OCI-LY1 (cell line): ENCODE measurements at regions not wholly inside any gene's neighbourhood (a gene's known extent, or its start where the extent isn't known, plus 50 kb on each side); places are given as distances from the start of the nearest gene placed in this dataset.

Experiments
- H2AFZ ChIP-seq: fragments of 200-600 bp; sonication (generic), shearing (Covaris generic); 2 replicates; pipeline ENCODE4 v1.6.0; 2014; ENCODE audit warnings: antibody characterized with exemption, mild to moderate bottlenecking, low read length
- H3F3A ChIP-seq: fragments of 200-600 bp; sonication (generic), shearing (Covaris generic); 2 replicates; pipeline ENCODE4 v1.6.0; 2014; ENCODE audit warnings: mild to moderate bottlenecking, antibody characterized with exemption, low read length, moderate library complexity; ENCODE audit not compliant: insufficient read depth
- H3K27ac ChIP-seq: fragments of 200-600 bp; sonication (generic); 2 replicates; pipeline ENCODE4 v1.5.1; 2014; ENCODE audit warnings: low read length, mixed run types, mild to moderate bottlenecking, low read depth; ENCODE audit not compliant: poor library complexity, severe bottlenecking
- H3K27me3 ChIP-seq: fragments of 200-600 bp; sonication (generic); 2 replicates; pipeline ENCODE4 v1.6.0; 2014; ENCODE audit warnings: antibody characterized with exemption, mild to moderate bottlenecking, low read length, moderate library complexity; ENCODE audit not compliant: insufficient read depth
- H3K36me3 ChIP-seq: fragments of 200-600 bp; sonication (generic); 2 replicates; pipeline ENCODE4 v1.6.1; 2014; ENCODE audit warnings: mild to moderate bottlenecking, antibody characterized with exemption, low read length, moderate library complexity, mixed read lengths; ENCODE audit not compliant: insufficient read depth
- H3K4me1 ChIP-seq: fragments of 200-600 bp; sonication (generic); 2 replicates; pipeline ENCODE4 v1.5.1; 2014; ENCODE audit warnings: mild to moderate bottlenecking, low read length, moderate library complexity; ENCODE audit not compliant: insufficient read depth, severe bottlenecking
- H3K4me2 ChIP-seq: fragments of 200-600 bp; sonication (generic), shearing (Covaris generic); 2 replicates; pipeline ENCODE4 v1.6.1; 2014; ENCODE audit warnings: low read length
- H3K4me3 ChIP-seq: fragments of 200-600 bp; sonication (generic); 2 replicates; pipeline ENCODE4 v1.5.1; 2014; ENCODE audit warnings: low read length, low read depth, mild to moderate bottlenecking, mixed read lengths; ENCODE audit not compliant: poor library complexity, severe bottlenecking
- H3K79me2 ChIP-seq: fragments of 200-600 bp; shearing (Covaris generic); 2 replicates; pipeline ENCODE4 v1.6.1; 2016; ENCODE audit warnings: mixed run types, low read length, mixed read lengths; ENCODE audit not compliant: insufficient read depth
- H3K9ac ChIP-seq: fragments of 200-600 bp; sonication (generic), shearing (Covaris generic); 2 replicates; pipeline ENCODE4 v1.6.1; 2014; ENCODE audit warnings: mild to moderate bottlenecking, low read length, mixed read lengths
- H3K9me2 ChIP-seq: fragments of 200-600 bp; sonication (generic), shearing (Covaris generic); 2 replicates; pipeline ENCODE4 v1.6.1; 2014; ENCODE audit warnings: low read depth, mild to moderate bottlenecking, low read length, mixed read lengths
- H3K9me3 ChIP-seq: fragments of 200-600 bp; shearing (Covaris generic); 2 replicates; pipeline ENCODE4 v1.6.1; 2014; ENCODE audit warnings: low read length, mixed read lengths
- H4K20me1 ChIP-seq: fragments of 200-600 bp; sonication (generic), shearing (Covaris generic); 2 replicates; pipeline ENCODE4 v1.6.0; 2016; ENCODE audit warnings: mild to moderate bottlenecking, low read length; ENCODE audit not compliant: insufficient read depth
- EZH2 ChIP-seq: fragments of 200-600 bp; sonication (generic), shearing (Covaris generic); IDR thresholded peaks from 2 replicates; pipeline ENCODE4 v1.8.0; 2017; ENCODE audit warnings: borderline replicate concordance, mixed run types, mild to moderate bottlenecking, antibody characterized with exemption, low read length, moderate library complexity, mixed read lengths
- TF ChIP-seq, protein P1 (sequence below): fragments of 200-600 bp; sonication (generic), shearing (Covaris generic); IDR thresholded peaks from 2 replicates; pipeline ENCODE4 v1.5.1; 2017; ENCODE audit warnings: mild to moderate bottlenecking, antibody characterized with exemption, low read length, moderate library complexity, mixed read lengths

DNA sequence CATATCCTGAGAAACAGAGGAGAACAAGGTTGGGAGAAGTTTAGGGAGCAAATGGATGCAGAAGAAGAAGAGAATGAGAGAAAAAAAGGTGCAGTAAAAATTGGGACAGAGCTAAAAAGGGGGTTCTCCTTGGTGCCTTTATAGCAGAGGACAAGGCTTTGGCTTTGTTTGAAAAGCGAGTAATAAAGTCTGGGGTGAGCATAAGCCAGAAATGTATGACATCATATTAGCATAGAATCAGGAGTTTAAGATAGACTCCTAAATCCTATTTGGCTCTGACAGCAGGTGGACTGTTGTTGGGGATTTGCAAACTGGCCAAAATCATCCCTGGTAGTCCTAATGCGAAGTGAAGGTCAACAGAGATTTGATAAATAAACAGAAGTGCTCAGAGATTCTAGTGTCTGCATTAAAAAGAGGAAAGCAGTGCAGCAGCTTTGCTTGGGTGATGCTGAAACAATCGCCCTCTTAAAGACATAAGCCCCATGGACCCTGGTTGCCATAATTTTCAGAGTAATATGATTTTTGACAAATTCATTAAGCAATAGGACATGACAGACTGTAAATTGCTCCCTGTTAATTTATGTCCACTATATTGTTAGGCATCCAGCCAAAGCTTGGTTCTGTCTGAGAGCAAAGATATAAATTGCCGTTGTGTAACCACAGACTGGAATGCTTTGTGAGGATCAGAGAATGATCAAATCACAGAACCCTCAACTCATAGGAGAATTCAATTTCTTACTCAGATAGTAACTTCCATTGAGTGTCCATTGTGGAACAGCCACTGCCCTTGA, 385.0 kb upstream of the NFIA start:
- Histone ChIP-seq H3K9me2 (no peaks in the 10 kb centered on the region), H3K9me3 (no peaks in the 10 kb centered on the region), H3K4me2 (no peak overlapping the region), H2AFZ (no peak overlapping the region), H4K20me1 (no peaks in the 10 kb centered on the region), H3K4me3 (no peak overlapping the region), H3K79me2 (no peaks in the 10 kb centered on the region), H3K4me1 (no peaks in the 10 kb centered on the region), H3F3A (no peaks in the 10 kb centered on the region), H3K36me3 (no peaks in the 10 kb centered on the region), H3K27me3 (no peaks in the 10 kb centered on the region), H3K27ac (no peak overlapping the region), H3K9ac (no peak overlapping the region)
- TF ChIP-seq EZH2 = no peak
- TF ChIP-seq, protein P1, sequence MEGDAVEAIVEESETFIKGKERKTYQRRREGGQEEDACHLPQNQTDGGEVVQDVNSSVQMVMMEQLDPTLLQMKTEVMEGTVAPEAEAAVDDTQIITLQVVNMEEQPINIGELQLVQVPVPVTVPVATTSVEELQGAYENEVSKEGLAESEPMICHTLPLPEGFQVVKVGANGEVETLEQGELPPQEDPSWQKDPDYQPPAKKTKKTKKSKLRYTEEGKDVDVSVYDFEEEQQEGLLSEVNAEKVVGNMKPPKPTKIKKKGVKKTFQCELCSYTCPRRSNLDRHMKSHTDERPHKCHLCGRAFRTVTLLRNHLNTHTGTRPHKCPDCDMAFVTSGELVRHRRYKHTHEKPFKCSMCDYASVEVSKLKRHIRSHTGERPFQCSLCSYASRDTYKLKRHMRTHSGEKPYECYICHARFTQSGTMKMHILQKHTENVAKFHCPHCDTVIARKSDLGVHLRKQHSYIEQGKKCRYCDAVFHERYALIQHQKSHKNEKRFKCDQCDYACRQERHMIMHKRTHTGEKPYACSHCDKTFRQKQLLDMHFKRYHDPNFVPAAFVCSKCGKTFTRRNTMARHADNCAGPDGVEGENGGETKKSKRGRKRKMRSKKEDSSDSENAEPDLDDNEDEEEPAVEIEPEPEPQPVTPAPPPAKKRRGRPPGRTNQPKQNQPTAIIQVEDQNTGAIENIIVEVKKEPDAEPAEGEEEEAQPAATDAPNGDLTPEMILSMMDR = no peak

DNA sequence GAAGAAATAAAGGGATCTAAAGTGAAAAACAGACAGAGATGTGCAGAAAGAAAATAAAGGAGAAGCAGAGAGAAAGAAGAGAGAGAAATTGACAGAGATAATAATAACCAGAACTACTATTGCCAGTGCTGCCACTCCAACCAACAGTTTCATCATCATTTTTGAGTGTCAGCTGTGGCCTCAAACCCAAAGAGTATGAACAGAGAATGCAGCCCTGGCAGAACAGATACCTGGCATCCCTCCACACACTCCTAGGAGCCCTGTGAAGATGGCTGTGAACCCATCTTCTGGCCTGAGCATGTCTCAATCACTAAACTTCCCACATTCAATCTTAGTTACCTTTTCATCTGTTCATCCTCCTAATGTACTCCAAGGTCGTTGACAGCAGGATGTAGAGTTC, 385.8 kb upstream of the NFIA start:
- Histone ChIP-seq H3K9me3 (no peaks in the 10 kb centered on the region), H3K4me3 (no peak overlapping the region), H3K9ac (no peak overlapping the region), H3F3A (no peaks in the 10 kb centered on the region), H3K4me1 (no peaks in the 10 kb centered on the region), H3K36me3 (no peaks in the 10 kb centered on the region), H3K79me2 (no peaks in the 10 kb centered on the region), H2AFZ (no peak overlapping the region), H3K27ac (no peak overlapping the region), H4K20me1 (no peaks in the 10 kb centered on the region), H3K27me3 (no peaks in the 10 kb centered on the region), H3K9me2 (no peaks in the 10 kb centered on the region), H3K4me2 (no peak overlapping the region)
- no peak for TF ChIP-seq EZH2
- TF ChIP-seq, protein P1 = no peak

DNA sequence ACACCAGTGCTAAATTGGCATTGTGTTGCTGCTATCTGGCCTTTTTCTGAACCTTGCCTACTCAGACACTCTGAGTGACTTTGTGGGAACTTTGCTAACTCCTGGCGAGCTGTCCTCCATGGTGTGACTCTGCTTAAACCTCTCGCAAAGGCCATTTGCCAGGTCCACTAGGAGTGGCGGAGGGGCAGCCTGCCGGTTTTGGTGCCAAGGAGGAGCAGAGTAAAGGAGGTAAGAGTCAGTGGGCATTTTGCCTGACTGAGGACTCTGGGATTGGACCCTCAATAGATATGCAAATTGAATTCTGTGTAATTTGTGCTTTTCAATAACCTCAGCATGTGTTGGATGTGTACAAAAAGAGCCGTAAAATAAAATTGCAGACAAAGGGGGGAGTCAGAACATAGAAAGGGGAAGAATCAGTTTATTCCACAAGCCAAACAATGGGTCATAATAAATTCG, 386.6 kb upstream of the NFIA start:
- H3K9ac ChIP-seq = no peak overlapping the region
- H3F3A ChIP-seq = no peaks in the 10 kb centered on the region
- H3K27ac ChIP-seq = no peak overlapping the region
- no peaks in the 10 kb centered on the region for H4K20me1 ChIP-seq
- no peaks in the 10 kb centered on the region for H3K9me3 ChIP-seq
- no peaks in the 10 kb centered on the region for H3K9me2 ChIP-seq
- no peaks in the 10 kb centered on the region for H3K79me2 ChIP-seq
- no peak overlapping the region for H3K4me3 ChIP-seq
- TF ChIP-seq EZH2 = no peak
- TF ChIP-seq, protein P1 = no peak
- H3K4me1 ChIP-seq = no peaks in the 10 kb centered on the region
- no peak overlapping the region for H3K4me2 ChIP-seq
- no peak overlapping the region for H2AFZ ChIP-seq
- H3K36me3 ChIP-seq = no peaks in the 10 kb centered on the region
- H3K27me3 ChIP-seq = no peaks in the 10 kb centered on the region
